Type B pancreatic cell (in vitro differentiated cells): ENCODE measurements at regions not wholly inside any gene's neighbourhood (a gene's known extent, or its start where the extent isn't known, plus 50 kb on each side); places are given as distances from the start of the nearest gene placed in this dataset.

Source experiments
- DNase-seq: peaks from one replicate; pipeline ENCODE4 v3.0.0; 2021; ENCODE audit warnings: mixed read lengths; ENCODE audit not compliant: unreplicated experiment; ENCODE audit errors: extremely low spot score
- H3K27ac Mint-ChIP-seq: 2 replicates; pipeline ENCODE4 v1.8.0; 2021; ENCODE audit warnings: mild to moderate bottlenecking, mixed read lengths
- H3K27me3 Mint-ChIP-seq: 2 replicates; pipeline ENCODE4 v1.8.0; 2021; ENCODE audit warnings: mixed read lengths
- H3K36me3 Mint-ChIP-seq: 2 replicates; pipeline ENCODE4 v1.8.0; 2021; ENCODE audit warnings: mixed read lengths
- H3K4me1 Mint-ChIP-seq: one replicate; pipeline ENCODE4 v1.8.0; 2021; ENCODE audit warnings: mixed read lengths; ENCODE audit not compliant: unreplicated experiment
- H3K4me3 Mint-ChIP-seq: 2 replicates; pipeline ENCODE4 v1.8.0; 2021; ENCODE audit warnings: mild to moderate bottlenecking, mixed read lengths
- H3K9me3 Mint-ChIP-seq: 2 replicates; pipeline ENCODE4 v1.8.0; 2021; ENCODE audit warnings: mixed read lengths
- CTCF ChIP-seq: fragments of 200-600 bp; sonication (generic); conservative IDR thresholded peaks from 2 replicates; pipeline ENCODE4 v1.5.0; 2021; ENCODE audit warnings: antibody characterized with exemption, mild to moderate bottlenecking

- peaks cover 6% of the 10 kb centered on the region for H3K36me3 Mint-ChIP-seq
- H3K4me3 Mint-ChIP-seq = no peak overlapping the region
- H3K4me1 Mint-ChIP-seq = peaks cover 15% of the 10 kb centered on the region
- H3K9me3 Mint-ChIP-seq = peaks cover 12% of the 10 kb centered on the region
- H3K27ac Mint-ChIP-seq = no peak overlapping the region
- H3K27me3 Mint-ChIP-seq = peaks cover 4% of the 10 kb centered on the region
- no peak for DNase-seq
- no peak for TF ChIP-seq CTCF
Observed at GRCh38 chr6:19041906-19042305, 654.8 kb downstream of the RNF144B start.

- peaks cover 9% of the 10 kb centered on the region for H3K9me3 Mint-ChIP-seq
- no peak overlapping the region for H3K4me3 Mint-ChIP-seq
- peaks cover 14% of the 10 kb centered on the region for H3K4me1 Mint-ChIP-seq
- no peak for DNase-seq
- peaks cover 4% of the 10 kb centered on the region for H3K27me3 Mint-ChIP-seq
- TF ChIP-seq CTCF = no peak
- H3K27ac Mint-ChIP-seq = no peak overlapping the region
- peaks cover 6% of the 10 kb centered on the region for H3K36me3 Mint-ChIP-seq
Observed at GRCh38 chr6:19042420-19042819, 655.3 kb downstream of the RNF144B start.

- Mint-ChIP-seq H3K36me3 (no peaks in the 10 kb centered on the region), H3K4me1 (no peaks in the 10 kb centered on the region), H3K27me3 (no peaks in the 10 kb centered on the region), H3K9me3 (peaks cover 16% of the 10 kb centered on the region), H3K27ac (no peak overlapping the region), H3K4me3 (no peak overlapping the region)
- DNase-seq = no peak
- TF ChIP-seq CTCF = no peak
Observed at GRCh38 chr6:19050765-19051164, 663.6 kb downstream of the RNF144B start.

GRCh38 chr6:19052219-19052618 is 665.1 kb downstream of the RNF144B start:
- no peak overlapping the region for H3K4me3 Mint-ChIP-seq
- H3K9me3 Mint-ChIP-seq = peaks cover 21% of the 10 kb centered on the region
- H3K27me3 Mint-ChIP-seq = no peaks in the 10 kb centered on the region
- TF ChIP-seq CTCF = no peak
- no peaks in the 10 kb centered on the region for H3K36me3 Mint-ChIP-seq
- no peak overlapping the region for H3K27ac Mint-ChIP-seq
- no peak for DNase-seq
- H3K4me1 Mint-ChIP-seq = no peaks in the 10 kb centered on the region

GRCh38 chr6:19059102-19059501 is 672.0 kb downstream of the RNF144B start:
- Mint-ChIP-seq H3K4me3 (no peak overlapping the region), H3K4me1 (no peaks in the 10 kb centered on the region), H3K9me3 (peaks cover 5% of the 10 kb centered on the region), H3K27me3 (no peaks in the 10 kb centered on the region), H3K27ac (no peak overlapping the region), H3K36me3 (no peaks in the 10 kb centered on the region)
- TF ChIP-seq CTCF = no peak
- DNase-seq = no peak

- no peak for DNase-seq
- H3K27me3 Mint-ChIP-seq = peaks cover 4% of the 10 kb centered on the region
- no peaks in the 10 kb centered on the region for H3K9me3 Mint-ChIP-seq
- no peaks in the 10 kb centered on the region for H3K36me3 Mint-ChIP-seq
- no peaks in the 10 kb centered on the region for H3K4me1 Mint-ChIP-seq
- TF ChIP-seq CTCF = no peak
- H3K27ac Mint-ChIP-seq = no peak overlapping the region
- H3K4me3 Mint-ChIP-seq = no peak overlapping the region
Observed at GRCh38 chr6:19067165-19067564, 680.0 kb downstream of the RNF144B start.
